ENCODE measurements at regions not wholly inside any gene's neighbourhood (a gene's known extent, or its start where the extent isn't known, plus 50 kb on each side); places are given as distances from the start of the nearest gene placed in this dataset.
"Not testable (repeated sequence)": the region's sequence is repeated elsewhere in the genome, so short reads cannot be mapped to it uniquely, and the experiment has no call there.

DNA sequence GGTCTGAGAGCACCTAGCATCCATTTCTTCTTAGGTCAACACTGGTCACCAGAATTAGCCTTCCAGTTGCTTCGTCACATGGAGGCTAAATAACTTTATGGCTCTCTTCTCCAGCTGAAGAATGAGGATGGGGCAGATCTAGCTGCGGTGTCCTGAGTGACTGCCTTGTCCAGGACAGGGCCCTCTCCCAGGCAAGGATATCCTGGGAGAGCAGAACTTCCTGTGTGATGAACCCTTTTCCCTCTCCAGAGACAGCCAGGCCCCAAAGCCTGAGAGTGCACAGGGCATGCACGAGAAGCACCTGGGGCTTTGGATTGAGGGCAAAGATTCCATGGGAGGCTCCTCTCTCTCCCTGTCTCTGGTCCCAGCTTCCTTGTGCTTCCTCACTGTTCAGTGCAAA is 108.2 kb upstream of the MAMLD1 start:
- Mint-ChIP-seq H3K4me1 (peaks cover 2% of the 10 kb centered on the region), H3K36me3 (no peaks in the 10 kb centered on the region), H3K9me3 (no peaks in the 10 kb centered on the region), H3K4me3 (no peak overlapping the region), H3K27me3 (no peaks in the 10 kb centered on the region), H3K27ac (no peak overlapping the region)
- ATAC-seq (ENCODE audit: low read depth) = no peak
- no peak for DNase-seq (ENCODE audit: low spot score in 2 of 2)

DNA sequence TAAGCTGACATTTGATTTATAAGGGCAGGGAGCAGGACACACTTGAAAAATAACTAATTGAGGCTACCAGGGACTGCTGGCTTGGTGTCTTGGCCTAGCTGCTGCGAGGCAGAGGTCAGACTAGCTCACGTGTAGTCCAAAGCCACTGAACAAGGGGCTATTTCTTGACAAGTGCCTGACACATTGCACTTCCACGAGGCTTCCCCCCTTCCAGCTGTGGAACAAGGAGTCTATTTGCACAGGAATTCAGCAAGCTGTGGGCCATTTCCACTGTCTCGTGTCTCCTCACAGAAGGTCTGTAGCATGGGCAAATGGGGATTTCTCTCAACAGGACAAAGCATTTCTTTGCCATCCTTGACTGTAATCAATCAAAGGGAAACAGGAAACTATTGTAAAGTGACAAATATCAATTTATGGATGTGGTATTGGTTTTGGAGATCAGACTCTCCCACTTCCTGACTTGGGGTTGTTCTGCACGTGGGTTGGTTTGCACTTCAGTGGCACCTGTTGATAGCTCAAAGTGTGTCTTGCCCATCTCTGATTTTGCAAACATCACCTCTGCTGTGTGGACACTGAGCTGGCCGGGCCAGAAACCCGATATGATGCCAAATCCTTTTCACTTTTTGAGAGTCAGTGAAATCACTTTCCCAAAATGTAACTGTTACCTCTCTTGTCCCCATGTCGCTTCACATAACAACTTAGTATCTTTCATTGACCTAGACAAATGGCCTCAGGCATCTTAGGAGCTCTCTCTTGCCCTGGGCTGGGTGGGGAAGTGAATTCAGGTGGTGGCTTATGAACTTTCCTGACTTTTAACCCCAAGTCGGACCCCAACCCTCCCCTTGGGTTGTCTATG is 107.4 kb upstream of the MAMLD1 start:
- Mint-ChIP-seq H3K9me3 (no peaks in the 10 kb centered on the region), H3K27me3 (no peaks in the 10 kb centered on the region), H3K36me3 (no peaks in the 10 kb centered on the region), H3K27ac (no peak overlapping the region), H3K4me3 (no peak overlapping the region), H3K4me1 (peaks cover 2% of the 10 kb centered on the region)
- DNase-seq (ENCODE audit: low spot score in 2 of 2) (no peak), ATAC-seq (ENCODE audit: low read depth) (no peak)

DNA sequence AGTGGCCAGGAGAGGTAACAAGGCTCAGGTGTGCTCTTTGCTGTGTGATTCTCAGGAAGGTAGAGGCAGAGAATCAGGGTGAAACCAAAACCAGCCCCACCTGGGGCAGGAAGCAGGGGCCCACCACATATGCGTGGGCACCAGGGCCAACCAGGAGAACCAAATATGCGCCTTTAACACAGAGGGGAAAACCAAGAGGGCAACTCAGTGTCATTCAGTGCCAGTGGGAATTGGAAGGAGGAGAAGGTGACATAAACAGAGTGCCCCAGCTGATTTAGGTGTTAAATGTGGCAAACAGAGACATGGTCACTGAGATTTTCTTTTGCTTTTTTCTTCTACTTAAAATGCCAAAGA is 106.8 kb upstream of the MAMLD1 start:
- H3K36me3 Mint-ChIP-seq = no peaks in the 10 kb centered on the region
- H3K4me3 Mint-ChIP-seq = no peak overlapping the region
- H3K27me3 Mint-ChIP-seq = no peaks in the 10 kb centered on the region
- ATAC-seq (ENCODE audit: low read depth) = no peak
- no peak for DNase-seq (ENCODE audit: low spot score in 2 of 2)
- no peak overlapping the region for H3K27ac Mint-ChIP-seq
- no peaks in the 10 kb centered on the region for H3K9me3 Mint-ChIP-seq
- peaks cover 2% of the 10 kb centered on the region for H3K4me1 Mint-ChIP-seq

DNA sequence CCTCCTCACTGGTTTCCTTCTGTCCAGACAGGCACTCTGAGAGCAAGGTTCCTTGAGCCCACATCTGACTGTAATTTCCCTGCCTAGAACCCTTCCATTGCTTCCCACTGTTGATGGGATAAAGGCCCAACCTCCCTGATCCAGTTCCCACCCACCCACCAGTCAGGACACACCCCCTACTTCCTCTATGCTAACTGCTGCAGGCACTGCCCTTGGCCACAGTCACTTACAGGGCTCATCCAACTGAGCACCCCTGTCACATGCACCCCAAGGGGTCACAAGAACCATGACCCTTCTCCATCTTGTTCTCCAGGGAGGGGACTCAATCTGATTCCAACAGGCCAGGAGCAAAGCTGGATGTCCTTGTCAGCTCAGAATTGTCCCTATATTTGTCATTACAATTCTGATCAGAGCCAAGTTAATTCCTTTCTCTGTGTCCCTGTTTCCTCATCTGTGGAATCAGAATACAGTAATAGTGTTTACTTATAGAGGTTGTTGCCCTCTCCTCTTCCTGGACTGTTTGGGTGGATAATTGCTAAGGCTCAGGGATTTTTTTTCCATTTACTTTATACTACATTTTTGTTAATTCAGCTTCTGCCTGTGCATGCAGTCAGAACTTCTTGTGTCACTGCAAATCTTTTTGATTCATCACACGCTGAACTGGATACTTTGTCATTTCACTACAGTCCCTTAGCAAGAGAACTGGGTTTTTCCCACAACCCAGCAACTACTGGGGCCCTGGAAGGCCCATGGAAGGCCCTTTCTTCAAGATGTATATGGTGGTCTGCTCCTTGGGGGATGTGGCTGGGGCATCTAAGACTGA is 105.6 kb upstream of the MAMLD1 start:
- no peak overlapping the region for H3K4me3 Mint-ChIP-seq
- no peak for ATAC-seq (ENCODE audit: low read depth)
- H3K36me3 Mint-ChIP-seq = no peaks in the 10 kb centered on the region
- no peaks in the 10 kb centered on the region for H3K9me3 Mint-ChIP-seq
- H3K4me1 Mint-ChIP-seq = peaks cover 2% of the 10 kb centered on the region
- no peaks in the 10 kb centered on the region for H3K27me3 Mint-ChIP-seq
- no peak for DNase-seq (ENCODE audit: low spot score in 2 of 2)
- H3K27ac Mint-ChIP-seq = no peak overlapping the region

DNA sequence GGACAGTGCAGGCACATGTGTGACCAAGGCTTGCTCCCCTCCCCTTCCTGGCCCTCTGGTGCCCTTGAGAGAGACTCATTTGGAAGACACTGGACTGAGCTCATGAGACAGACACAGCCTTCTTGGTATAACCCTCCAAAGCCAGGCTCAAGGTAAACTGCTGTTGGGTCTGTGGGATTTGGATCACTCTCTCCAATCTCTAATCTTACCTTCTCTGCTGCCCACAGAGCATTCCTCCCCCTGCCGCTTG is 105.0 kb upstream of the MAMLD1 start:
- no peak overlapping the region for H3K27ac Mint-ChIP-seq
- DNase-seq (ENCODE audit: low spot score in 2 of 2) (no peak), ATAC-seq (ENCODE audit: low read depth) (no peak)
- H3K4me1 Mint-ChIP-seq = peaks cover 2% of the 10 kb centered on the region
- H3K4me3 Mint-ChIP-seq = no peak overlapping the region
- no peaks in the 10 kb centered on the region for H3K9me3 Mint-ChIP-seq
- H3K27me3 Mint-ChIP-seq = no peaks in the 10 kb centered on the region
- no peaks in the 10 kb centered on the region for H3K36me3 Mint-ChIP-seq

DNA sequence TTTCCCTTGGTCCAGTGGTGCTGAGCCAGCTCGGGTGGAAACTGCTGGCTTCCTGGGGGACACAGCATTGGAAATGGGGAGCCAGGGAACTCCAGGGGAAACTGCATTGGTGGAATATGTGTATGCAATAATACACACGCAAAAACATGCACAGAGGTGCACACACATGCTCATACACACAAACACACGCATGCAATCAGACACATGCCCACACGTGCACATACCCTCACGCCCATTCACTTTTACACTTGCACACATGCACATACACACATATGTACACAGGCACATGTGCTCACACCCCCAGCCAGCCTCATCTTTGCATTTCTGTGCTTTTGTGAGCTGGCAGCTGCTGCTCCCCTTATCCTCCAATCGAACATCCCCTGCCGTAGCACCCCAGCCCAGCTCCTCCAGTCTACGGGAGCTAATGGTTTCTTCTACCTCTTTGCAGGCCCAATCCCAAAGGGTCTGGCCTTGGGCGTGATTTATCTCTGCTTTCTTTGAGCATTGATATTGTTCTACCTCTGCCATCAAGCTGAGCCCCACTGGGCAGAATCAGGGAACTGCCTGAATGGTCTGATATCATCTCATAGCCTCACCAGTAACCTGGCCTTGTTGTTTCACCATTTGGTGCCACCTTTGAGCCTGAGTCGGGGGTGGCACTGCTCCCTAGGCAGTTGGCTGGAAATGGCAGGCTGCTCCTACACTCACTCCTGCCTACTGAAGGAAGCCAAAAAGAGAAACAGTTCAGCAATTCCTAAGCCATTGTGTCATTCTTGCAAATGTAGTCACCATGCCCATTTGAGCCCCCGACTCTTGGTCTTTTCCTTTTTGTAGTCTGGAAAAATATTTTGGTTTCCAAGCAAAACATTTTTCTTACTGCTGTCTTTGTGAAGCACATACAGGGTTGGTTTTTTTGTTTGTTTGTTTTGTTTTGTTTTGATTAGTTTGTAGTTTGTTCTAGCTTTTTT is 104.4 kb upstream of the MAMLD1 start:
- H3K27me3 Mint-ChIP-seq = no peaks in the 10 kb centered on the region
- no peak overlapping the region for H3K4me3 Mint-ChIP-seq
- H3K4me1 Mint-ChIP-seq = peaks cover 2% of the 10 kb centered on the region
- H3K36me3 Mint-ChIP-seq = no peaks in the 10 kb centered on the region
- DNase-seq (ENCODE audit: low spot score in 2 of 2) (no peak), ATAC-seq (ENCODE audit: low read depth) (no peak)
- no peaks in the 10 kb centered on the region for H3K9me3 Mint-ChIP-seq
- H3K27ac Mint-ChIP-seq = no peak overlapping the region

DNA sequence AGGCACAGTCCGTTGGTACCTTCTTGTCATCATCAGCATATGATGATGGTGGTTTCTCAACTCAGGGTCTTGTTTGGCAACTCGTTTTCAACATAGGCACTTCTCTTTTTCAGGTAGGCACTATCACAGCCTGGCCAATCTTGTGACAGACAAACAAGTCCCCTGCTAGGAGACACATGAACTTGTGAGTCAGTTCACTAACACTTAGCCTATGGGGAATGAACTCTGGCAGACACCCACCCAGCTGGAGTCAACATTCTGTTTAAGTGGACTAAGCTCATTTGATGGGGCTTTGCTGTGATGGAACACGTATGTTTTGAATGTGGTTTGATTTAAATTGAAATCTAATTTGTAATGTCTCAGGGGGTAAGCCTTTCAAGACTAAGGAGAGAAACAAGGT is 100.7 kb upstream of the MAMLD1 start:
- H3K27ac Mint-ChIP-seq = no peak overlapping the region
- no peak for ATAC-seq (ENCODE audit: low read depth)
- H3K36me3 Mint-ChIP-seq = no peaks in the 10 kb centered on the region
- no peak for DNase-seq (ENCODE audit: low spot score in 2 of 2)
- H3K4me1 Mint-ChIP-seq = no peaks in the 10 kb centered on the region
- no peaks in the 10 kb centered on the region for H3K9me3 Mint-ChIP-seq
- H3K4me3 Mint-ChIP-seq = no peak overlapping the region
- peaks cover 2% of the 10 kb centered on the region for H3K27me3 Mint-ChIP-seq

DNA sequence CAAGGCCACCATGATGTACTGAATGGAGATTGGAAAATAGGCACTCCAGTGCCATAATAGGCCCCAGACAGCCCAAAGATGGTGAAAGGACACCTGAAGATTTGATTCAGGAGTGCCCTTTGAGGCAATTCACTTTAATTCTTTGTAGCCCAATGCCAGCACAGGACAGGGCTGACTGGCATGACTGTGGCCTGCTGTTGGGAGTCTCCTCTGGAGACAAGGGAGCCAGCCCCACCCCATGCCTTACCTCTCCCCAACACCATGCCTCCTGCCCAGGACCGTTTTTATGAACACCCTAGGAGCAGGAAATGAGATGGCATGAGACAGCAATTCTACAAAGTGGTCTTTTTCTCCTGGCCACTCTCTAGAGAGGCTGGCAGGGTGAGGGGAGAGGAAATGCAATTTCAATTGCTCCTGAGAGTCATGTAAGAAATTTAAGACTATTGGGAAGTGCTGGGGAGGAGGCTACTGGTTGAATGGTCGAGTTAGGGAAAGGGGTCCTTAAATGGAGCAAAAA is 94.2 kb upstream of the MAMLD1 start:
- H3K9me3 Mint-ChIP-seq = no peaks in the 10 kb centered on the region
- no peak for DNase-seq (ENCODE audit: low spot score in 2 of 2)
- ATAC-seq (ENCODE audit: low read depth) = no peak
- peaks cover 10% of the 10 kb centered on the region for H3K27me3 Mint-ChIP-seq
- no peak overlapping the region for H3K27ac Mint-ChIP-seq
- H3K4me1 Mint-ChIP-seq = no peaks in the 10 kb centered on the region
- no peak overlapping the region for H3K4me3 Mint-ChIP-seq
- H3K36me3 Mint-ChIP-seq = no peaks in the 10 kb centered on the region

DNA sequence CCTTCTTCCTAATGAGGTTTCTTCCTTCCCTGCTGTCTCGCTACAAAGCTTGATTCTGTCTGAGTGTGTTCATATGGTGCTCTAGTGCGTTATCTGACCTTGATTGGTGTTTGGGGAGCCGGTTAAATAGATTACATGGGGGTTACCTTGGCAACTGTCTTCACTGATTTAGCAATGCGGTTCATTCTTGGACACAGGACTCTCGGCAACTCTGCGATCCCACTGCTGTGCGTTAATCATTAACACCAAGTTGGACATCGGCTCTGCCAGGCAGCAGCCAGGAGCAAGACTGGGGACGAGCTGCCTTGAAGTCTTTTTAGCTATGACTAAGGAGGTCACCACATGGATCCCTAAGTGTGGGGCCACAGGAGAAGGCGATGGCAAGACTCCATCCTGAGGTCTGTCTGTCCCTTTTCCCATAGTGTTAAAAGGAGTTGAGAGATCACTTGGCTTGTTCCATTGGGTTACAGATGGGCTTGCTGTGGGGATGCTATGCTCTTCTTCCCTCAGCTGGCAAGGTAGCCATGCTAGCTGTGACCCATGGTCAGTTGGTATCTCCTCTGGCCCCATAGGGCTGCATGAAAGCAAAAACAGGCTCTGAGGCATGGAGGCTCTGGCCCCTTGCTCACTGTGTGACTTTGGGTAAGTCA is 93.4 kb upstream of the MAMLD1 start:
- no peaks in the 10 kb centered on the region for H3K9me3 Mint-ChIP-seq
- H3K27ac Mint-ChIP-seq = no peak overlapping the region
- peaks cover 10% of the 10 kb centered on the region for H3K27me3 Mint-ChIP-seq
- H3K36me3 Mint-ChIP-seq = no peaks in the 10 kb centered on the region
- H3K4me3 Mint-ChIP-seq = no peak overlapping the region
- H3K4me1 Mint-ChIP-seq = no peaks in the 10 kb centered on the region
- DNase-seq (ENCODE audit: low spot score in 2 of 2) = no peak
- no peak for ATAC-seq (ENCODE audit: low read depth)

DNA sequence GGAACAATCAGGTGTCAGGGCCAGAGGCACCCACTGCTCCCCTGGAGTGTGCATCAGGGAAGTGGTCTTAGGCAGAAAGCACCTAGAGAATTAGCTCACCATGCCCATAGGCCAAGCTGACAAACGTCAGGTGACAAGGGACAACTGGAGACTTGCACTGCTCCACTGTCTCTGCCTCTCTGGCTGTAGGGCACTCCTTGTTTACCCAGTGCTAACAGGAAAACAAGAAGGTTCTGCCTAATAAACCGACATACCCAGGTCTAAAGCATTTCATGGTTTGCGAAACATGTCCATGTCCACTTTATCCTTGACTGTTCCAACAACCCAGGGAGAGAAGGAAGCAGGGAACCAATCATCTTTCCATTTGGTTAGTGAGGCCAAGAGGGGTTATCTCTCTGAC is 92.5 kb upstream of the MAMLD1 start:
- peaks cover 10% of the 10 kb centered on the region for H3K27me3 Mint-ChIP-seq
- H3K4me3 Mint-ChIP-seq = no peak overlapping the region
- H3K27ac Mint-ChIP-seq = no peak overlapping the region
- no peak for DNase-seq (ENCODE audit: low spot score in 2 of 2)
- no peaks in the 10 kb centered on the region for H3K4me1 Mint-ChIP-seq
- no peaks in the 10 kb centered on the region for H3K36me3 Mint-ChIP-seq
- ATAC-seq (ENCODE audit: low read depth) = no peak
- H3K9me3 Mint-ChIP-seq = no peaks in the 10 kb centered on the region

DNA sequence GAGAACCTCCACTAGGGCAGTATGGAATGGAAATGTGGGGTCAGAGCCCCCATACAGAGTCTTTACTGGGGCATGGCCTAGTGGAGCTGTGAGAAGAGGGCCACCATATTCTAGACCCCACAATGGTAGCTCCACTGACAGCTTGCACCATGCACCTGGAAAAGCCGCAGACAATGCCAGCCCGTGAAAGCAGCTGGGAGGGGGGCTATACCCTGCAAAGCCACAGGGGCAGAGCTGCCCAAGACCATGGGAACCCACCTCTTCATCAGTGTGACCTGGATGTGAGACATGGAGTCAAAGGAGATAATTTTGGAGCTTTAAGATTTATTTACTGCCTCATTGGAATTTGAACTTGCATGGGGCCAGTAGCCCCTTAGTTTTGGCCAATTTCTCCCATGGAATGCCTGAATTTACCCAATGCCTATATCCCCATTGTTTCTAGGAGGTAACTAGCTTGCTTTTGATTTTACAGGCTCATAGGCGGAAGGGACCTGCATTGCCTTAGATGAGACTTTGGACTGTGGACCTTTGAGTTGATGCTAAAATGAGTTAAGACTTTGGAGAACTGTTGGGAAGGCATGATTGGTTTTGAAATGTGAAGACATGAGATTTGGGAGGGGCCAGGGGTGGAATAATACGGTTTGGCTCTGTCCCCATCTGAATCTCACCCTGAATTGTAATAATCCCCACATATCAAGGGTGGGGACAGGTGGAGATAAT is 89.4 kb upstream of the MAMLD1 start:
- DNase-seq (ENCODE audit: low spot score in 2 of 2); H3K9me3 Mint-ChIP-seq; H3K4me1 Mint-ChIP-seq; H3K36me3 Mint-ChIP-seq; H3K27ac Mint-ChIP-seq; H3K4me3 Mint-ChIP-seq; ATAC-seq (ENCODE audit: low read depth); H3K27me3 Mint-ChIP-seq: not testable (repeated sequence)

DNA sequence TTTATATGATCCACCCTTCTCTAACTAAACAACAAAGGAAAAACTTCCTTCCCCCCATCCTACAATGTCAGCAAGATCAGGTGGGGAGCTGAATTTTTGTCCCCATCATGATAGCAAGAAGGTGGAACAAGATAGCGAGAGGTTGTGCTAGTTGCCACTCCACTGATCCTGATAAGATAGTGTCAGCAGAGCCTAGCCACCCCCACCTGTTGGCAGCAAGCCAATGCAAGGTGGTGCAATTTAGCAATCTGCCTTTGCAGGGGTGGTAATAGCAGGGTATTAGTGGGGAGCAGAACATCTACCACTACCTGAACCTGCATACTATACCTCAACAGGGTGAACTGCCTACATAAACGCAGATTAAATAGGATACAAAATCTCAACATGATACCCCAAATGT is 80.2 kb upstream of the MAMLD1 start:
- ATAC-seq (ENCODE audit: low read depth) = no peak
- H3K9me3 Mint-ChIP-seq = no peaks in the 10 kb centered on the region
- H3K27me3 Mint-ChIP-seq = peaks cover 6% of the 10 kb centered on the region

DNA sequence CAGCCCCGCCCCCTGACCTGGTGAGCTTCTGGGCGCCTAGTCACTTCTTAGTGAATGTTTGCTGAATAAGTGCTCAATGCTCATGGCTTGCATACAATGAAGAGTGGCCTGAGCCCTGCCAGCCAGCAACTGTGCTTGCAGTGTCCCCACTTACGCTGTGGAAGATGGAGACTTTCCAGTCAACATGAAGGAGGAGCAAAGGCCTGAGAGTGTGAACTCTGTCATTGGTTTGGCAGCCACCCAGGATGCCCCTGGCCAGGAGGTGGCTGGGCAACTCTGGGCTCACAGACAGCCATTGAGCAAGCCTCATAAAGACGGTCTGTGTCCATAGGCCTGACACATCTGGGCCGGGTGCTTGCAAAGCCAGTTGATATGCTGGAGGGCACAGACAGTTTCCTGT is 72.1 kb upstream of the MAMLD1 start:
- ATAC-seq (ENCODE audit: low read depth) (no peak), DNase-seq (ENCODE audit: low spot score in 2 of 2) (no peak)
- no peak overlapping the region for H3K27ac Mint-ChIP-seq
- no peaks in the 10 kb centered on the region for H3K36me3 Mint-ChIP-seq
- H3K27me3 Mint-ChIP-seq = no peaks in the 10 kb centered on the region
- no peaks in the 10 kb centered on the region for H3K4me1 Mint-ChIP-seq
- no peaks in the 10 kb centered on the region for H3K9me3 Mint-ChIP-seq
- H3K4me3 Mint-ChIP-seq = no peak overlapping the region

More for the DNA sequence above, 80.2 kb upstream of the MAMLD1 start:
- H3K27ac Mint-ChIP-seq = no peak overlapping the region
- H3K4me3 Mint-ChIP-seq = no peak overlapping the region
- no peaks in the 10 kb centered on the region for H3K4me1 Mint-ChIP-seq
- DNase-seq (ENCODE audit: low spot score in 2 of 2) = no peak
- H3K36me3 Mint-ChIP-seq = peaks cover 2% of the 10 kb centered on the region
